ENCODE measurements at regions not wholly inside any gene's neighbourhood (a gene's known extent, or its start where the extent isn't known, plus 50 kb on each side); places are given as distances from the start of the nearest gene placed in this dataset.

DNA sequence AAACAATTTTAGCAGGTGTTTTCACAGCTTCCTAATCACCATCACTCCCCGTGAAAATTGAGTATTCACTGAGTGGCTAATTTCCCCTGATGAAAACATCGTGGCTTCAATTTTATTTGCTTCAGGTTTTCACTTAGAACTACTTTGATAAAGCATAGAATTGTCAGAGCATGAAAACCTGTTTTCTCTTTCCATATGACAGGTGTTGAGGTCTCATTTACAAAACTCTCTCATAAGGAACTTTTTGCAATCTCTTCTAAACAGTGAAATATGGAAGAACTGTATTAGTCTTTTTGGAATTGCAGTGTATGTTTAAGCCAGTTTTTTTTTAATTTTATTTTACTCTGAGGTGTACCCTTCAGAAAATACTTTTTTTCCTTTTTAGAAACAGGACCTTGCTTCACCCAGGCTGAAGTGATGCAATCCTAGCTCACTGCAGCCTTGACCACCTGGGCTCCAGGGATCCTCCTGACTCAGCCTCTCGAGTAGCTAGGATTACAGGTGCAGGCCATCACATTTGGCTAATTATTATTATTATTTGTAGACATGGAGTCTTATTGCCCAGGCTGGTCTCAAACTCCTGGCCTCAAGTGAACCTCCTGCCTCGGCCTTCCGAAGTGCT is 111.2 kb upstream of the RAPGEF2 start:
- Histone ChIP-seq H3K4me3 (no peak overlapping the region), H3K36me3 (no peaks in the 10 kb centered on the region), H3K27me3 (no peaks in the 10 kb centered on the region), H3K9me3 (no peaks in the 10 kb centered on the region), H3K27ac (no peak overlapping the region), H3K4me1 (no peaks in the 10 kb centered on the region)
- no peak for TF ChIP-seq CTCF (IDR thresholded peaks at IDR 0.05)
- intact Hi-C loops (cut with DNase I), result no loop called here
- no peak for DNase-seq
- no peak for ATAC-seq

DNA sequence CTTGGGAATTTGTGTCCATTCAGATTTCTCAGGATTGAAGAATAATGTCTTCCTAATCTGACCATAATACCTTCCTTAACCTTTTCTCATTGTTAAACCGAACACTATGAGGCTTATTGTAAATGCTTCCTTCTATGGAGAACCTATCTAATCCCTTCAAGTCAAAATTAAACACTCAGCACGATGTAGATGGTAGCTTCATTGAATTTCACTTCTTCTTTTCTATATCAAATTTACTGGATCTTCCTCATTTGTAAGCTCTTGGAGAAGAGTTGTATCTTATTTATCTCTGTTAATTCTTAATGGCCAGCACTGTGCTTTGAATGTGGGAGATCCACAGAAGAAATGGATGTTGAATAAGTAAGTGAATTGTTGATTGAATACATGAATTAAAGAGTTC is 109.0 kb upstream of the RAPGEF2 start:
- intact Hi-C loops (cut with DNase I), result no loop called here
- Histone ChIP-seq H3K4me3 (no peak overlapping the region), H3K9me3 (no peaks in the 10 kb centered on the region), H3K27me3 (no peaks in the 10 kb centered on the region), H3K27ac (no peak overlapping the region), H3K36me3 (no peaks in the 10 kb centered on the region), H3K4me1 (no peaks in the 10 kb centered on the region)
- ATAC-seq (no peak), DNase-seq (no peak)
- TF ChIP-seq CTCF (IDR thresholded peaks at IDR 0.05), result no peak

GRCh38 chr4:158995040-158995439 is 107.8 kb upstream of the RAPGEF2 start:
- TF ChIP-seq CTCF (IDR thresholded peaks at IDR 0.05), result no peak
- no peaks in the 10 kb centered on the region for H3K4me1 ChIP-seq
- H3K36me3 ChIP-seq, result no peaks in the 10 kb centered on the region
- no peak overlapping the region for H3K4me3 ChIP-seq
- intact Hi-C loops (cut with DNase I), result no loop called here
- no peaks in the 10 kb centered on the region for H3K9me3 ChIP-seq
- H3K27me3 ChIP-seq, result no peaks in the 10 kb centered on the region
- DNase-seq (no peak), ATAC-seq (no peak)
- no peak overlapping the region for H3K27ac ChIP-seq

DNA sequence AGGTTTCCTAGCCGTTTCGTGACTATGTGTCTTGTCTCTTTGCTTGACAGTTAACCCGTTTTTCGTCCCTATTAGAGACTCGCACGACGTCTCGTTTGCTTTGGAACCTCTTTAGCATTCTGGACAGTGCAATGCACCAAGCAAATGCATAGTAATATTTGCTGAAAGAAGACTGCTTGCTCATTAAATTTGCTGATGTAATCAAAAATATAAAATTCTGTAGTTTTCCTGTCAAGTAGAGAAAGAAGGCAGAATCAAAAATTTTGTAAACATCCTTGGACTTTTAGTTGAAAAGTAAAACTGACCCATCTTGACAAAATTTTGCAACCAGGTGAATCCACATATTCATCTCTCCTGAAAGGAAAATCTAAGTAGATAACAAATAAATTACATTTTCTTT is 106.9 kb upstream of the RAPGEF2 start:
- no peak for DNase-seq
- no peak for ATAC-seq
- intact Hi-C loops (cut with DNase I), result no loop called here
- Histone ChIP-seq H3K27me3 (no peaks in the 10 kb centered on the region), H3K27ac (no peak overlapping the region), H3K4me1 (no peaks in the 10 kb centered on the region), H3K36me3 (no peaks in the 10 kb centered on the region), H3K9me3 (no peaks in the 10 kb centered on the region), H3K4me3 (no peak overlapping the region)
- no peak for TF ChIP-seq CTCF (IDR thresholded peaks at IDR 0.05)

GRCh38 chr4:158996669-158997074 is 106.2 kb upstream of the RAPGEF2 start:
- H3K27me3 ChIP-seq, result no peaks in the 10 kb centered on the region
- DNase-seq (no peak), ATAC-seq (peak; percentile 85)
- no peaks in the 10 kb centered on the region for H3K9me3 ChIP-seq
- TF ChIP-seq CTCF (IDR thresholded peaks at IDR 0.05), result no peak
- no peak overlapping the region for H3K27ac ChIP-seq
- intact Hi-C loops (cut with DNase I), result no loop called here
- no peaks in the 10 kb centered on the region for H3K36me3 ChIP-seq
- H3K4me3 ChIP-seq, result no peak overlapping the region
- no peaks in the 10 kb centered on the region for H3K4me1 ChIP-seq
